Mesenchymal stem cell (in vitro differentiated cells and primary cell): ENCODE measurements at regions not wholly inside any gene's neighbourhood (a gene's known extent, or its start where the extent isn't known, plus 50 kb on each side); places are given as distances from the start of the nearest gene placed in this dataset.
"Not testable (repeated sequence)": the region's sequence is repeated elsewhere in the genome, so short reads cannot be mapped to it uniquely, and the experiment has no call there.

ENCODE experiments used
- DNase-seq: peaks from one replicate; pipeline ENCODE4 v3.0.0-alpha.2; 2013
- H2AFZ ChIP-seq: one replicate; pipeline ENCODE4 v1.6.1; 2013; ENCODE audit warnings: low read depth, mild to moderate bottlenecking, control low read depth, inconsistent platforms, low read length, moderate library complexity
- H2AK5ac ChIP-seq: 2 replicates; pipeline ENCODE4 v1.6.1; 2013; ENCODE audit warnings: low read length, moderate library complexity, mild to moderate bottlenecking, inconsistent platforms; ENCODE audit not compliant: severe bottlenecking
- H2BK120ac ChIP-seq: one replicate; pipeline ENCODE4 v1.6.1; 2013; ENCODE audit warnings: low read depth, mild to moderate bottlenecking, inconsistent platforms, low read length, moderate library complexity
- H2BK12ac ChIP-seq, 2 experiments: one replicate each; pipeline ENCODE4 v1.6.1; 2013; ENCODE audit warnings: inconsistent platforms in 2 of 2, low read length in 2 of 2, mild to moderate bottlenecking in 2 of 2, moderate library complexity in 2 of 2, control low read depth in 1 of 2
- H2BK15ac ChIP-seq: one replicate; pipeline ENCODE4 v1.6.1; 2013; ENCODE audit warnings: mild to moderate bottlenecking, low read depth, inconsistent platforms; ENCODE audit not compliant: poor library complexity, severe bottlenecking
- H2BK5ac ChIP-seq: 2 replicates; pipeline ENCODE4 v1.6.1; 2013; ENCODE audit warnings: low read depth, mild to moderate bottlenecking, low read length, control low read depth, inconsistent platforms; ENCODE audit not compliant: poor library complexity, severe bottlenecking
- H3K14ac ChIP-seq, 2 experiments: one replicate each; pipeline ENCODE4 v1.6.1; 2013; ENCODE audit warnings: inconsistent platforms in 2 of 2, low read length in 2 of 2, control low read depth in 1 of 2, mild to moderate bottlenecking in 1 of 2, moderate library complexity in 1 of 2
- H3K18ac ChIP-seq, 2 experiments: one replicate each; pipeline ENCODE4 v1.6.1; 2013; ENCODE audit warnings: inconsistent platforms in 2 of 2, low read length in 2 of 2, control low read depth in 1 of 2, low read depth in 1 of 2, mild to moderate bottlenecking in 1 of 2
- H3K23ac ChIP-seq, 2 experiments: one replicate each; pipeline ENCODE4 v1.6.1; 2013; ENCODE audit warnings: inconsistent platforms in 2 of 2, low read length in 2 of 2, mild to moderate bottlenecking in 2 of 2, moderate library complexity in 2 of 2, control low read depth in 1 of 2
- H3K27ac ChIP-seq: 2 replicates; pipeline ENCODE4 v1.5.1; 2013; ENCODE audit warnings: mild to moderate bottlenecking, moderate library complexity, low read length, control low read depth, inconsistent platforms; ENCODE audit not compliant: poor library complexity, severe bottlenecking
- H3K27me3 ChIP-seq, 2 experiments: 2 replicates each; pipeline versions ENCODE4 v1.6.1 to v1.7.0; 2013; ENCODE audit warnings: low read length in 2 of 2, mild to moderate bottlenecking in 2 of 2, moderate library complexity in 2 of 2, control low read depth in 1 of 2, inconsistent platforms in 1 of 2; ENCODE audit not compliant: control insufficient read depth in 1 of 2, insufficient read depth in 1 of 2
- H3K36me3 ChIP-seq, 2 experiments: 2 replicates each; pipeline versions ENCODE4 v1.6.1 to v1.7.0; 2013; ENCODE audit warnings: low read length in 2 of 2, control low read depth in 1 of 2, inconsistent platforms in 1 of 2, low read depth in 1 of 2, mild to moderate bottlenecking in 1 of 2; ENCODE audit not compliant: insufficient read depth in 2 of 2, control insufficient read depth in 1 of 2
- H3K4ac ChIP-seq, 2 experiments: one replicate each; pipeline ENCODE4 v1.6.1; 2013; ENCODE audit warnings: inconsistent platforms in 2 of 2, low read length in 2 of 2, mild to moderate bottlenecking in 2 of 2, moderate library complexity in 2 of 2, control low read depth in 1 of 2, low read depth in 1 of 2
- H3K4me1 ChIP-seq: 2 replicates; pipeline ENCODE4 v1.6.1; 2013; ENCODE audit warnings: low read depth, low read length, control low read depth; ENCODE audit not compliant: control insufficient read depth, insufficient read depth
- H3K4me2 ChIP-seq: 2 replicates; pipeline ENCODE4 v1.6.1; 2013; ENCODE audit warnings: low read length, mild to moderate bottlenecking, inconsistent platforms; ENCODE audit not compliant: poor library complexity, severe bottlenecking
- H3K4me3 ChIP-seq, 2 experiments: 2 replicates each; pipeline versions ENCODE4 v1.5.1 to v1.7.0; 2013; ENCODE audit warnings: low read length in 2 of 2, mild to moderate bottlenecking in 2 of 2, control low read depth in 1 of 2, low read depth in 1 of 2; ENCODE audit not compliant: insufficient read depth in 1 of 2
- H3K79me1 ChIP-seq: replicated peaks from 2 replicates; pipeline ENCODE4 v1.6.1; 2013; ENCODE audit warnings: mild to moderate bottlenecking, control low read depth, low read length, inconsistent platforms; ENCODE audit not compliant: poor library complexity, severe bottlenecking
- H3K9ac ChIP-seq: 2 replicates; pipeline ENCODE4 v1.7.0; 2013; ENCODE audit warnings: mild to moderate bottlenecking, low read length, moderate library complexity
- H3K9me3 ChIP-seq: 2 replicates; pipeline ENCODE4 v1.7.0; 2013; ENCODE audit warnings: mild to moderate bottlenecking, low read length; ENCODE audit not compliant: control insufficient read depth
- H4K8ac ChIP-seq: one replicate; pipeline ENCODE4 v1.6.1; 2013; ENCODE audit warnings: inconsistent platforms, mild to moderate bottlenecking, low read length, moderate library complexity
- H4K91ac ChIP-seq: one replicate; pipeline ENCODE4 v1.6.1; 2013; ENCODE audit warnings: mild to moderate bottlenecking, low read length, inconsistent platforms
- whole genome bisulfite sequencing: methylation state at CpG from one replicate; pipeline ENCODE4 v1.1.7; 2013; ENCODE audit warnings: mixed read lengths; 5-methylcytosine and 5-hydroxymethylcytosine counted together

GRCh38 chr12:126443977-126444376 is 1378.7 kb downstream of the AACS start:
- no peak for DNase-seq
- no peaks in the 10 kb centered on the region for H3K9me3 ChIP-seq
- no peak overlapping the region for H3K27ac ChIP-seq
- H2AK5ac ChIP-seq: no peak overlapping the region
- no peak overlapping the region for H3K4me3 ChIP-seq
- 77% methylated on average over 7 of the region's 7 CpGs for WGBS
- H2AFZ ChIP-seq: no peak overlapping the region
- H3K14ac ChIP-seq: no peak overlapping the region
- no peaks in the 10 kb centered on the region for H3K4me1 ChIP-seq
- no peak overlapping the region for H4K91ac ChIP-seq
- no peak overlapping the region for H2BK5ac ChIP-seq
- H3K18ac ChIP-seq: no peak overlapping the region
- no peak overlapping the region for H3K4me2 ChIP-seq
- H3K23ac ChIP-seq: no peak overlapping the region
- H4K8ac ChIP-seq: no peak overlapping the region
- no peaks in the 10 kb centered on the region for H3K36me3 ChIP-seq
- no peak overlapping the region for H2BK120ac ChIP-seq
- H2BK15ac ChIP-seq: no peak overlapping the region
- no peaks in the 10 kb centered on the region for H3K79me1 ChIP-seq
- no peak overlapping the region for H2BK12ac ChIP-seq
- no peak overlapping the region for H3K9ac ChIP-seq
- H3K27me3 ChIP-seq: no peaks in the 10 kb centered on the region
- H3K4ac ChIP-seq: no peak overlapping the region

GRCh38 chr12:126447346-126447745 is 1382.1 kb downstream of the AACS start:
- Histone ChIP-seq H3K14ac (no peak overlapping the region), H3K4me1 (no peaks in the 10 kb centered on the region)
- WGBS: 73% methylated on average over 5 of the region's 5 CpGs

GRCh38 chr12:126451809-126452208 is 1386.6 kb downstream of the AACS start:
- Histone ChIP-seq H2BK12ac (no peak overlapping the region), H3K36me3 (no peaks in the 10 kb centered on the region), H2BK15ac (no peak overlapping the region), H4K8ac (no peak overlapping the region), H3K14ac (no peak overlapping the region), H2AK5ac (no peak overlapping the region), H4K91ac (no peak overlapping the region), H3K4me2 (no peak overlapping the region), H3K23ac (no peak overlapping the region), H3K27me3 (no peaks in the 10 kb centered on the region), H3K4ac (no peak overlapping the region), H3K4me3 (no peak overlapping the region), H3K79me1 (no peaks in the 10 kb centered on the region), H3K27ac (no peak overlapping the region), H3K18ac (no peak overlapping the region), H3K9me3 (no peaks in the 10 kb centered on the region), H2BK120ac (no peak overlapping the region), H2BK5ac (no peak overlapping the region), H3K4me1 (no peaks in the 10 kb centered on the region), H3K9ac (no peak overlapping the region), H2AFZ (no peak overlapping the region)
- WGBS: 80% methylated on average over 4 of the region's 4 CpGs
- no peak for DNase-seq

More at GRCh38 chr12:126447346-126447745, 1382.1 kb downstream of the AACS start:
- Histone ChIP-seq H3K27me3 (no peaks in the 10 kb centered on the region), H3K9ac (no peak overlapping the region), H2BK12ac (no peak overlapping the region), H4K8ac (no peak overlapping the region), H3K36me3 (no peaks in the 10 kb centered on the region), H3K4me3 (no peak overlapping the region), H3K23ac (no peak overlapping the region), H2BK120ac (no peak overlapping the region), H4K91ac (no peak overlapping the region), H2BK15ac (no peak overlapping the region), H3K4me2 (no peak overlapping the region), H2AK5ac (no peak overlapping the region), H3K79me1 (no peaks in the 10 kb centered on the region), H3K18ac (no peak overlapping the region), H3K9me3 (no peaks in the 10 kb centered on the region), H2BK5ac (no peak overlapping the region), H3K4ac (no peak overlapping the region), H3K27ac (no peak overlapping the region), H2AFZ (no peak overlapping the region)
- DNase-seq: no peak

- H3K23ac ChIP-seq, H3K36me3 ChIP-seq, H2BK15ac ChIP-seq, H2BK120ac ChIP-seq, H4K8ac ChIP-seq, H4K91ac ChIP-seq, H3K4ac ChIP-seq, H3K27ac ChIP-seq, H2BK12ac ChIP-seq, H3K9me3 ChIP-seq, H2BK5ac ChIP-seq, H2AK5ac ChIP-seq, H3K79me1 ChIP-seq, H3K18ac ChIP-seq, H2AFZ ChIP-seq, H3K27me3 ChIP-seq, H3K14ac ChIP-seq, H3K9ac ChIP-seq, DNase-seq, H3K4me2 ChIP-seq, H3K4me1 ChIP-seq, H3K4me3 ChIP-seq: not testable (repeated sequence)
- 92% methylated on average over 9 of the region's 9 CpGs for WGBS
Observed at GRCh38 chr12:126452686-126453085, 1387.5 kb downstream of the AACS start.
